H1 (cell line): ENCODE measurements at regions not wholly inside any gene's neighbourhood (a gene's known extent, or its start where the extent isn't known, plus 50 kb on each side); places are given as distances from the start of the nearest gene placed in this dataset.

Experiments used
- BRCA1 ChIP-seq: IDR thresholded peaks from 2 replicates; pipeline ENCODE4 v1.6.1; 2012; ENCODE audit warnings: low read depth, low read length, improper control_type of control experiment
- FOSL1 ChIP-seq: IDR thresholded peaks from 2 replicates; pipeline ENCODE4 v1.6.1; 2011; ENCODE audit warnings: mild to moderate bottlenecking, low read depth, low read length, moderate library complexity; ENCODE audit not compliant: insufficient read depth
- KDM1A ChIP-seq: fragments of 200-600, 300-600 bp; sonication (generic); IDR thresholded peaks from 2 replicates; pipeline ENCODE4 v1.7.1; 2016; ENCODE audit warnings: mild to moderate bottlenecking, low read length, borderline replicate concordance
- NRF1 ChIP-seq: IDR thresholded peaks from 2 replicates; pipeline ENCODE4 v1.6.1; 2011; ENCODE audit warnings: mild to moderate bottlenecking, low read depth, low read length, improper control_type of control experiment
- POU5F1 ChIP-seq: IDR thresholded peaks from 2 replicates; pipeline ENCODE4 v1.6.1; 2011; ENCODE audit warnings: low read depth, mild to moderate bottlenecking, low read length, moderate library complexity
- RAD21 ChIP-seq, 2 experiments: IDR thresholded peaks in 1 of 2; conservative IDR thresholded peaks in 1 of 2; 2 replicates each; pipeline ENCODE4 v1.6.1; 2011; ENCODE audit warnings: low read depth in 2 of 2, low read length in 2 of 2, improper control_type of control experiment in 1 of 2, inconsistent platforms in 1 of 2, mild to moderate bottlenecking in 1 of 2, moderate library complexity in 1 of 2
- TAF1 ChIP-seq: IDR thresholded peaks from 2 replicates; pipeline ENCODE4 v1.6.1; 2011; ENCODE audit warnings: mild to moderate bottlenecking, low read depth, low read length
- TF ChIP-seq, protein P1 (sequence below): IDR thresholded peaks from 2 replicates; pipeline ENCODE4 v1.6.1; 2012; ENCODE audit warnings: low read length, inconsistent platforms
- TF ChIP-seq, protein P2 (sequence below), 3 experiments: IDR thresholded peaks; 1 replicate in 2 of 3; 2 replicates in 1 of 3; pipeline versions ENCODE4 v1.5.1 to v1.6.1; 2011; ENCODE audit warnings: low read length in 3 of 3, mild to moderate bottlenecking in 3 of 3, inconsistent platforms in 2 of 3, low read depth in 1 of 3, moderate library complexity in 1 of 3; ENCODE audit not compliant: insufficient read depth in 1 of 3; ENCODE audit errors: control extremely low read depth in 1 of 3
- TF ChIP-seq, protein P3 (sequence below): IDR thresholded peaks from 2 replicates; pipeline ENCODE4 v1.6.1; 2012; ENCODE audit warnings: inconsistent platforms

DNA sequence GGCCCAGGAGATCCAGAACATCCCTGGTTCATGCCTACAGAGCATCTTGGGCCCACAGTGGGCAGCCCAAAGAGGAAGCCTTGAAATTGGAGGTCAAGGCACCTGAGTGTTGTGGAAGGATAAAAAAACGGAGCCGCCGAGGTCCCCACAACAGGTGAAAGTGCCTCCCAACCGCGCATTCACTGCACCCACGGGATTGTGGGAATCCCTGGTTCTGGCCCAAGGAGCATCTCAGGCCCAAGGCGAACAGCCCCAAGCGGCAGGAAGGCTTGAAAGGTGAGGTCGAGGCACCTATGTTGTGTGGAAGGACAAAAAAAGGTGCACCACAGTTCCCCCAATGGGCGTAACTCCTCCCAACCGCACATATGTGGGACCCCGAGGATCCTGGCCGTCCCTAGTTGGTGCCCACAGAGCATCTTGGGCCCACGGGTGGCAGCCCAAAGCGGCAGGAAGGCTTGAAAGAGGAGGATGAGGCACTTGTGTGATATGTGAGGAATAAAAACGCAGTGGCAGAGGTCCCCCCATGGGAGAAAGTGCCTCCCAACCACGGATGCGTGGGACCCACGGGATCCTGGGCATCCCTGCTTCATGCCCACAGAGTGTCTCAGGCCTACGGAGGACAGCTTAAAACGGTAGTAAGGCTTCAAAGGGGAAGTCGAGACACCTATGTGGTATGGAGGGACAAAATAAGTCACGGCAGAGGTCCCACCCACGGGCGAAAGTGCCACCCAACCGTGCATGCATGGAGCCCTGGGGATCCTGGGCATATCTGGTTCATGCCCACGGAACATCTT, 583.9 kb downstream of the ALG10 start:
- TF ChIP-seq, protein P1, sequence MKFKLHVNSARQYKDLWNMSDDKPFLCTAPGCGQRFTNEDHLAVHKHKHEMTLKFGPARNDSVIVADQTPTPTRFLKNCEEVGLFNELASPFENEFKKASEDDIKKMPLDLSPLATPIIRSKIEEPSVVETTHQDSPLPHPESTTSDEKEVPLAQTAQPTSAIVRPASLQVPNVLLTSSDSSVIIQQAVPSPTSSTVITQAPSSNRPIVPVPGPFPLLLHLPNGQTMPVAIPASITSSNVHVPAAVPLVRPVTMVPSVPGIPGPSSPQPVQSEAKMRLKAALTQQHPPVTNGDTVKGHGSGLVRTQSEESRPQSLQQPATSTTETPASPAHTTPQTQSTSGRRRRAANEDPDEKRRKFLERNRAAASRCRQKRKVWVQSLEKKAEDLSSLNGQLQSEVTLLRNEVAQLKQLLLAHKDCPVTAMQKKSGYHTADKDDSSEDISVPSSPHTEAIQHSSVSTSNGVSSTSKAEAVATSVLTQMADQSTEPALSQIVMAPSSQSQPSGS, result no peak
- TF ChIP-seq FOSL1 (no peak), RAD21 (IDR thresholded peaks at IDR 0.05 in 1 of 2, conservative IDR thresholded peaks at IDR 0.05 in 1 of 2; ENCODE audit: low read depth in 2 of 2, low read length in 2 of 2) (no peak), POU5F1 (no peak), TAF1 (no peak), NRF1 (no peak), KDM1A (no peak), BRCA1 (no peak)
- TF ChIP-seq, protein P2, sequence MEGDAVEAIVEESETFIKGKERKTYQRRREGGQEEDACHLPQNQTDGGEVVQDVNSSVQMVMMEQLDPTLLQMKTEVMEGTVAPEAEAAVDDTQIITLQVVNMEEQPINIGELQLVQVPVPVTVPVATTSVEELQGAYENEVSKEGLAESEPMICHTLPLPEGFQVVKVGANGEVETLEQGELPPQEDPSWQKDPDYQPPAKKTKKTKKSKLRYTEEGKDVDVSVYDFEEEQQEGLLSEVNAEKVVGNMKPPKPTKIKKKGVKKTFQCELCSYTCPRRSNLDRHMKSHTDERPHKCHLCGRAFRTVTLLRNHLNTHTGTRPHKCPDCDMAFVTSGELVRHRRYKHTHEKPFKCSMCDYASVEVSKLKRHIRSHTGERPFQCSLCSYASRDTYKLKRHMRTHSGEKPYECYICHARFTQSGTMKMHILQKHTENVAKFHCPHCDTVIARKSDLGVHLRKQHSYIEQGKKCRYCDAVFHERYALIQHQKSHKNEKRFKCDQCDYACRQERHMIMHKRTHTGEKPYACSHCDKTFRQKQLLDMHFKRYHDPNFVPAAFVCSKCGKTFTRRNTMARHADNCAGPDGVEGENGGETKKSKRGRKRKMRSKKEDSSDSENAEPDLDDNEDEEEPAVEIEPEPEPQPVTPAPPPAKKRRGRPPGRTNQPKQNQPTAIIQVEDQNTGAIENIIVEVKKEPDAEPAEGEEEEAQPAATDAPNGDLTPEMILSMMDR (IDR thresholded peaks at IDR 0.05; ENCODE audit: control extremely low read depth in 1 of 3, insufficient read depth in 1 of 3, low read depth in 1 of 3, low read length in 3 of 3), result no peak
- TF ChIP-seq, protein P3, sequence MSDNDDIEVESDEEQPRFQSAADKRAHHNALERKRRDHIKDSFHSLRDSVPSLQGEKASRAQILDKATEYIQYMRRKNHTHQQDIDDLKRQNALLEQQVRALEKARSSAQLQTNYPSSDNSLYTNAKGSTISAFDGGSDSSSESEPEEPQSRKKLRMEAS, result no peak
